Neutrophil (primary cell): ENCODE measurements at regions not wholly inside any gene's neighbourhood (a gene's known extent, or its start where the extent isn't known, plus 50 kb on each side); places are given as distances from the start of the nearest gene placed in this dataset.

Source experiments
- H3K27ac ChIP-seq: fragments of 200-600 bp; sonication (generic); 2 replicates; pipeline ENCODE4 v1.5.1; 2016; ENCODE audit warnings: mild to moderate bottlenecking, moderate library complexity
- H3K27me3 ChIP-seq: fragments of 200-600 bp; sonication (generic); 2 replicates; pipeline ENCODE4 v1.6.0; 2016; ENCODE audit warnings: mild to moderate bottlenecking
- H3K36me3 ChIP-seq: fragments of 200-600 bp; sonication (generic); 2 replicates; pipeline ENCODE4 v1.5.1; 2017
- H3K4me1 ChIP-seq, 2 experiments: fragments of 200-600 bp in 1 of 2; sonication (generic) in 1 of 2; 1 replicate in 1 of 2; 2 replicates in 1 of 2; pipeline versions ENCODE4 v1.5.1 to v1.6.1; 2013 to 2016; ENCODE audit warnings: low read depth in 1 of 2, low read length in 1 of 2, mild to moderate bottlenecking in 1 of 2, moderate library complexity in 1 of 2; ENCODE audit not compliant: control insufficient read depth in 1 of 2, insufficient read depth in 1 of 2
- H3K4me3 ChIP-seq, 2 experiments: fragments of 200-600 bp in 1 of 2; sonication (generic) in 1 of 2; 1 replicate in 1 of 2; 2 replicates in 1 of 2; pipeline ENCODE4 v1.5.1; 2013 to 2016; ENCODE audit warnings: low read depth in 1 of 2, low read length in 1 of 2, mild to moderate bottlenecking in 1 of 2, moderate library complexity in 1 of 2
- H3K9me3 ChIP-seq: fragments of 200-600 bp; sonication (generic); 2 replicates; pipeline ENCODE4 v1.5.1; 2016
- TF ChIP-seq, protein P1 (sequence below): fragments of 200-600 bp; sonication (generic); IDR thresholded peaks from 2 replicates; pipeline ENCODE4 v1.5.1; 2016; ENCODE audit warnings: antibody characterized with exemption

DNA sequence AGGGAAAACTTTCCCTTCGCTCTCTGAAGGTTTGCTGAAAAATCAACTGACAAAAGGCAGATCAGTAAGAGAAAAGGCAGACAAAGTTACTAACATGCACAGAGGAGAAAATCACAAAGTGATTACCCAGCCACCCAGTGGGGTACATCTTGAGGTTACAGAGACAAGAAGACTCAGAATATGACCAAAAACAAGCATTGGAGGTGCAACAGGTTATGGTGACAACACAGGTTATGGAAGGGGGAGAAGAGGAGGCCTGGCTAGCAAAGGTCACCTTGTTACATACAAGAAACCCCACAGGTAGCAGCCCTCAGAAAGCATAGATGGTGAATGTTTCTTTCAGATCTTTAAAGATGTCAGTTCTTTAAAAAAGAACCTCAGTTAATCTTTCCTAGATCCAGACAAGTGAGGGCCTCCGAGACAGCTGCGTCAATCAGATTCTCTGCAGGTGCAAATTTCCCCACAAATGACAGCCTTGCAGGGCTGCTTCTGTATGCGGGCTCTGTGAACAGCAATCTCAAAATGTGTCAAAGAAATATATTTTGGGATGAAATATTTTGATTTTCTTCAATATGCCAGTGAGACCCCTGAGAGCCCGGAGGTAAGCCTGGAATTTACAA is 207.6 kb upstream of the RAB4A start:
- no peaks in the 10 kb centered on the region for H3K9me3 ChIP-seq
- no peak overlapping the region for H3K27ac ChIP-seq
- TF ChIP-seq, protein P1, sequence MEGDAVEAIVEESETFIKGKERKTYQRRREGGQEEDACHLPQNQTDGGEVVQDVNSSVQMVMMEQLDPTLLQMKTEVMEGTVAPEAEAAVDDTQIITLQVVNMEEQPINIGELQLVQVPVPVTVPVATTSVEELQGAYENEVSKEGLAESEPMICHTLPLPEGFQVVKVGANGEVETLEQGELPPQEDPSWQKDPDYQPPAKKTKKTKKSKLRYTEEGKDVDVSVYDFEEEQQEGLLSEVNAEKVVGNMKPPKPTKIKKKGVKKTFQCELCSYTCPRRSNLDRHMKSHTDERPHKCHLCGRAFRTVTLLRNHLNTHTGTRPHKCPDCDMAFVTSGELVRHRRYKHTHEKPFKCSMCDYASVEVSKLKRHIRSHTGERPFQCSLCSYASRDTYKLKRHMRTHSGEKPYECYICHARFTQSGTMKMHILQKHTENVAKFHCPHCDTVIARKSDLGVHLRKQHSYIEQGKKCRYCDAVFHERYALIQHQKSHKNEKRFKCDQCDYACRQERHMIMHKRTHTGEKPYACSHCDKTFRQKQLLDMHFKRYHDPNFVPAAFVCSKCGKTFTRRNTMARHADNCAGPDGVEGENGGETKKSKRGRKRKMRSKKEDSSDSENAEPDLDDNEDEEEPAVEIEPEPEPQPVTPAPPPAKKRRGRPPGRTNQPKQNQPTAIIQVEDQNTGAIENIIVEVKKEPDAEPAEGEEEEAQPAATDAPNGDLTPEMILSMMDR = no peak
- H3K4me1 ChIP-seq = peaks cover 95 to 97% of the 10 kb centered on the region in 2 experiments
- H3K36me3 ChIP-seq = no peaks in the 10 kb centered on the region
- H3K27me3 ChIP-seq = no peaks in the 10 kb centered on the region
- H3K4me3 ChIP-seq = no peak overlapping the region

DNA sequence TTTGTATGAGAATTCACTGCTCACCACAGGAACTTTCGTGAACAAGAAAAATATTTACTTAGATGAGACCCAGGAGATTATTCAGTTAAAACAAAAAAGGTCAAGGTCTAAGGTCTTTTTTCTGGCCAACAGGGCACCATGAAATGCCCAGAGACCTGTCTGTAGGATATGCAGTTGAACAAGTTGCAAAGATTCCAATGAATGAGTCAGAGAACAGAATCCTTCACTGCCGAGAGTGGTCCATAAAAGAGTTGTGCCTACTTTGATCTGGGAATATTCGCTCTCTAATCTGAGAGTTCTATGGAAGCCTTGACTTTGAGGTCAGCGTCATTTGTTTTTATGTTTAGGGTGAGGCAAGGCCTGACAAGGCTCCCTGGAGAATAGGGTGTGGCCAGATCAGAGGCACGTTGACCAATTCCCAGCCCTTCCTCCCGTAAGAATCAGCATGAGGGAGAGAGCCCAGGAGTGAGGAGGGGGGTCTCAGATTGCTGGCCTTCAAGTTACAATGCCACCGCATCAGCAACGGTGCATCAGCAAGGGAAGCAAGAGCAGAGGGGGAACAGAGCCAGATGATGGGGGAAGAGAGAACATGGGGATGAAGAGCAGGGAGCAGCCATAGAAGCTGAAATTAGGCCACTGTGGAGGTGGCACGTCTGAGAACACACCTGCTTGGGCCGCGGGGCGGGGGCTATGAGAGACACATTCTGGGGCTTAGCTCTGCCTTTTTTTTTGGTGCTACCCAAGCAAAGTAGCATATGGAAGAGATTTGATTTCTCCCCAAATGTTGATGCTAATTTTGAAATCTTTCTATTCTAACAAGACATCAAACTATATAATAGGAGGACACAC is 206.4 kb upstream of the RAB4A start:
- peak overlapping the region; percentile 90 for H3K27ac ChIP-seq

DNA sequence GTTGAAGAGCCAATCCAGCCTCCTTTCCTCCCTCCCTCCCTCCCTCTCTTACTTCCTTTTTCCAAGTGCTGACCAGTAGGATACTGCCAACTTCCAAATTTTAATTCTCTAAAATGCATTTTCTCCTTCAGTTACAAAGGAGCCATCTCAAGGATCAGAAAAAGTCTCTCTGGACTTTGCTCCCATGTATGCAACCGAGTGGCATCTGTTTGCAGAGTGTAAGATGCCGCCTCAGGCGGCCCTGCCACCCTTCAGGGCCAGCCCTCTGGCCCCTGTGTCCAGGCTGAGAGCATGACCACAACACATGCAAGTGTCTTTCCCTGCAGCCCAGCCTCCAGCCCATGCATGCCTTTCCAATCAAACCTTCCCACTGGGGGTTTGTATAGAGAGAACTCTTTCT is 205.3 kb upstream of the RAB4A start:
- no peaks in the 10 kb centered on the region for H3K9me3 ChIP-seq
- peak overlapping the region; percentile 90 for H3K27ac ChIP-seq
- no peaks in the 10 kb centered on the region for H3K27me3 ChIP-seq
- peaks cover 95 to 97% of the 10 kb centered on the region in 2 experiments for H3K4me1 ChIP-seq
- H3K4me3 ChIP-seq = no peak overlapping the region
- H3K36me3 ChIP-seq = no peaks in the 10 kb centered on the region
- TF ChIP-seq, protein P1 = no peak

More for the DNA sequence above, 206.4 kb upstream of the RAB4A start:
- Histone ChIP-seq H3K9me3 (no peaks in the 10 kb centered on the region), H3K4me1 (peaks cover 95 to 97% of the 10 kb centered on the region in 2 experiments), H3K36me3 (no peaks in the 10 kb centered on the region), H3K27me3 (no peaks in the 10 kb centered on the region), H3K4me3 (peak overlapping the region in 1 of 2 experiments; percentile 1)
- TF ChIP-seq, protein P1 = no peak

DNA sequence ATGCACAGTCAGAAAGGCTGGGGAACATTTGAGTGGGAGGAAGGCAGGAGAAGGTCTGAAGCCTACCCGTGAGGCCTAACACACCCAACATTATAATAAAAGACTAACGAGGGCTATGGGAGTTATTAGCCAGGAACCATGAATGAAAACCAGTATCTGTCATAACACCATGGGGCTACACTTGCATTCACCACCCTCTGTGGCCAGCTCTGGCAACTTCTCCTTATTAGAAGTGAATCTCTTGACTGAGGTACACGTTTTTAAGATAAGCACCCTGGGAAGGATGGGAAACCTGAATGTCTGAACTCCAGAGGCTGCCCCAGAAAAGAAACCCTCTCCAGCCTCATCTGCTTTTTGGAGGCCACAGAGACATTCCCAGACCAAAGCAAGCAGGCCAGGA is 204.3 kb upstream of the RAB4A start:
- H3K4me1 ChIP-seq = peaks cover 97 to 99% of the 10 kb centered on the region in 2 experiments
- peak overlapping the region; percentile 9 to 57 for H3K4me3 ChIP-seq
- H3K27me3 ChIP-seq = no peaks in the 10 kb centered on the region
- TF ChIP-seq, protein P1 = no peak
- no peaks in the 10 kb centered on the region for H3K36me3 ChIP-seq
- no peaks in the 10 kb centered on the region for H3K9me3 ChIP-seq
- H3K27ac ChIP-seq = peak overlapping the region; percentile 90

DNA sequence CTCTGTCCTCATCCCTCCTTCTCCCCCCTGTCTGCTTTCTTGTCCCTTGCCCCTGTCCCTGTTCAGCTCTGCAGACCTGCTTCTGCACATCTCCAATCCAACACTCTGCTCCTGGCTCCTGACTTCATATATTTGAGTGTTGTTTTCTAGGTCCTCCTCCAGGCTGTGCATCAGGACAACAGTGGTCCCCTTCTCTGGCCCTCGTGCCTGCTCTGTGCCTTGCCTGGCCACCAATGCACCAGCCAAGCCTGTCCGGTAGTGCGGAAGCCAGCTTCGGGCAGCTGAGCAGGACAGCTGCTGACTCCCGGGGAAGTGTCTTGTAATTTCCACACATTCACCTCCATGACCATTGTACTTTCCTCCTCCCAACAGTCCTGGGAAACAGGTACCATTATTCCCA is 203.4 kb upstream of the RAB4A start:
- TF ChIP-seq, protein P1 = no peak
- H3K36me3 ChIP-seq = no peaks in the 10 kb centered on the region
- peak overlapping the region; percentile 90 for H3K27ac ChIP-seq
- H3K4me1 ChIP-seq = peaks cover 92 to 100% of the 10 kb centered on the region in 2 experiments
- H3K9me3 ChIP-seq = no peaks in the 10 kb centered on the region
- no peaks in the 10 kb centered on the region for H3K27me3 ChIP-seq
- H3K4me3 ChIP-seq = peak overlapping the region; percentile 47 to 57
